MM.1S (cell line): ENCODE measurements at regions not wholly inside any gene's neighbourhood (a gene's known extent, or its start where the extent isn't known, plus 50 kb on each side); places are given as distances from the start of the nearest gene placed in this dataset.

Experiments
- DNase-seq: peaks from one replicate; pipeline ENCODE4 v3.0.0-alpha.2; 2015
- H2AFZ ChIP-seq: fragments of 300-600 bp; sonication (generic); 2 replicates; pipeline ENCODE4 v1.6.0; 2016; ENCODE audit warnings: antibody characterized with exemption, low read length
- H3F3A ChIP-seq: fragments of 300-600 bp; sonication (generic); 2 replicates; pipeline ENCODE4 v1.6.1; 2016; ENCODE audit warnings: mild to moderate bottlenecking, antibody characterized with exemption, low read length, moderate library complexity, mixed read lengths; ENCODE audit not compliant: insufficient read depth
- H3K27ac ChIP-seq: fragments of 300-600 bp; sonication (generic); 2 replicates; pipeline ENCODE4 v1.5.1; 2016; ENCODE audit warnings: mild to moderate bottlenecking, low read length
- H3K27me3 ChIP-seq: fragments of 300-600 bp; sonication (generic); replicated peaks from 2 replicates; pipeline ENCODE4 v1.6.0; 2016; ENCODE audit warnings: low read length; ENCODE audit not compliant: insufficient read depth
- H3K36me3 ChIP-seq: fragments of 300-600 bp; sonication (generic); replicated peaks from 2 replicates; pipeline ENCODE4 v1.6.1; 2016; ENCODE audit warnings: mild to moderate bottlenecking, low read length, mixed read lengths; ENCODE audit not compliant: insufficient read depth
- H3K4me1 ChIP-seq: fragments of 300-600 bp; sonication (generic); 2 replicates; pipeline ENCODE4 v1.6.1; 2016; ENCODE audit warnings: low read length, mixed read lengths
- H3K4me2 ChIP-seq: fragments of 300-600 bp; sonication (generic); 2 replicates; pipeline ENCODE4 v1.6.0; 2016; ENCODE audit warnings: low read depth, low read length
- H3K4me3 ChIP-seq: fragments of 300-600 bp; sonication (generic); 2 replicates; pipeline ENCODE4 v1.5.1; 2016; ENCODE audit warnings: low read length, mixed read lengths
- H3K79me2 ChIP-seq: fragments of 300-600 bp; sonication (generic); 2 replicates; pipeline ENCODE4 v1.6.1; 2016; ENCODE audit warnings: mixed run types, low read length, mixed read lengths
- H3K9ac ChIP-seq: fragments of 300-600 bp; sonication (generic); 2 replicates; pipeline ENCODE4 v1.6.1; 2016; ENCODE audit warnings: low read length, mixed read lengths
- H3K9me2 ChIP-seq: fragments of 300-600 bp; sonication (generic); replicated peaks from 2 replicates; pipeline ENCODE4 v1.6.1; 2016; ENCODE audit warnings: mild to moderate bottlenecking, low read length, mixed read lengths; ENCODE audit not compliant: insufficient read depth
- H3K9me3 ChIP-seq: fragments of 300-600 bp; sonication (generic); replicated peaks from 2 replicates; pipeline ENCODE4 v1.6.1; 2016; ENCODE audit warnings: mild to moderate bottlenecking, low read length, mixed read lengths; ENCODE audit not compliant: insufficient read depth
- H4K20me1 ChIP-seq: fragments of 300-600 bp; sonication (generic); 2 replicates; pipeline ENCODE4 v1.6.1; 2016; ENCODE audit warnings: mild to moderate bottlenecking, low read length, moderate library complexity, mixed read lengths; ENCODE audit not compliant: insufficient read depth
- CTCF ChIP-seq: fragments of 300-600 bp; sonication (generic); IDR thresholded peaks from 2 replicates; pipeline ENCODE4 v1.5.1; 2016; ENCODE audit warnings: antibody characterized with exemption, low read length, mixed read lengths
- EZH2 ChIP-seq: fragments of 300-600 bp; sonication (generic); optimal IDR thresholded peaks from 2 replicates; pipeline ENCODE3; 2017; ENCODE audit warnings: low read depth, mild to moderate bottlenecking, antibody characterized with exemption, low read length, mixed read lengths
- EZH2phosphoT487 ChIP-seq: fragments of 300-600 bp; sonication (generic); IDR thresholded peaks from 2 replicates; pipeline ENCODE4 v1.6.1; 2018; ENCODE audit warnings: antibody characterized with exemption, low read length

GRCh38 chr17:36761203-36761950 is 160.0 kb downstream of the MRM1 start:
- Histone ChIP-seq H3K36me3 (no peaks in the 10 kb centered on the region), H2AFZ (no peak overlapping the region), H3K27me3 (no peaks in the 10 kb centered on the region), H3K79me2 (no peaks in the 10 kb centered on the region), H3K4me2 (no peak overlapping the region), H3K9me2 (no peaks in the 10 kb centered on the region), H3K27ac (no peak overlapping the region), H3F3A (no peaks in the 10 kb centered on the region), H3K9me3 (no peaks in the 10 kb centered on the region), H3K4me3 (no peak overlapping the region), H4K20me1 (no peaks in the 10 kb centered on the region), H3K9ac (no peak overlapping the region), H3K4me1 (peaks cover 9% of the 10 kb centered on the region)
- DNase-seq = no peak
- TF ChIP-seq EZH2phosphoT487 = no peak
- TF ChIP-seq EZH2 = no peak

GRCh38 chr17:36765436-36766043 is 164.2 kb downstream of the MRM1 start:
- no peak overlapping the region for H2AFZ ChIP-seq
- no peak for TF ChIP-seq EZH2
- no peak for TF ChIP-seq CTCF
- TF ChIP-seq EZH2phosphoT487 = no peak
- H3K36me3 ChIP-seq = no peaks in the 10 kb centered on the region
- DNase-seq = no peak
- H3K4me1 ChIP-seq = peaks cover 9% of the 10 kb centered on the region
- no peak overlapping the region for H3K4me3 ChIP-seq
- H3K27ac ChIP-seq = no peak overlapping the region
- no peak overlapping the region for H3K9ac ChIP-seq
- no peaks in the 10 kb centered on the region for H3K79me2 ChIP-seq
- H3K4me2 ChIP-seq = no peak overlapping the region
- H4K20me1 ChIP-seq = no peaks in the 10 kb centered on the region
- no peaks in the 10 kb centered on the region for H3K9me2 ChIP-seq
- H3F3A ChIP-seq = no peaks in the 10 kb centered on the region
- 0 out of 2 replicates have a peak, but pooled peaks cover 8% of the 10 kb centered on the region for H3K27me3 ChIP-seq
- no peaks in the 10 kb centered on the region for H3K9me3 ChIP-seq

- no peak overlapping the region for H3K27ac ChIP-seq
Observed at GRCh38 chr17:36768394-36768793, 167.0 kb downstream of the MRM1 start.

More at GRCh38 chr17:36768394-36768793, 167.0 kb downstream of the MRM1 start:
- H3K9me3 ChIP-seq = no peaks in the 10 kb centered on the region
- H3K9ac ChIP-seq = no peak overlapping the region
- H3K9me2 ChIP-seq = no peaks in the 10 kb centered on the region
- H4K20me1 ChIP-seq = no peaks in the 10 kb centered on the region
- no peak overlapping the region for H3K4me3 ChIP-seq
- no peaks in the 10 kb centered on the region for H3F3A ChIP-seq
- DNase-seq = no peak
- H2AFZ ChIP-seq = no peak overlapping the region
- TF ChIP-seq EZH2phosphoT487 = no peak
- TF ChIP-seq EZH2 = no peak
- TF ChIP-seq CTCF = no peak
- no peak overlapping the region for H3K4me2 ChIP-seq
- no peaks in the 10 kb centered on the region for H3K79me2 ChIP-seq
- H3K4me1 ChIP-seq = peaks cover 5% of the 10 kb centered on the region
- no peaks in the 10 kb centered on the region for H3K36me3 ChIP-seq
- peaks cover 24% of the 10 kb centered on the region for H3K27me3 ChIP-seq
